ENCODE measurements at regions not wholly inside any gene's neighbourhood (a gene's known extent, or its start where the extent isn't known, plus 50 kb on each side); places are given as distances from the start of the nearest gene placed in this dataset.

GRCh38 chr6:165875946-165876345 is 212.9 kb upstream of the PDE10A start:
- intact Hi-C loops (cut with DNase I) = no loop called here
- no peak for DNase-seq
- ATAC-seq = no peak

GRCh38 chr6:165873976-165874375 is 210.9 kb upstream of the PDE10A start:
- DNase-seq = no peak
- intact Hi-C loops (cut with DNase I) = no loop called here

GRCh38 chr6:165872811-165873210 is 209.8 kb upstream of the PDE10A start:
- no peak for DNase-seq
- intact Hi-C loops (cut with DNase I) = no loop called here
- no peak for ATAC-seq

More at GRCh38 chr6:165873976-165874375, 210.9 kb upstream of the PDE10A start:
- no peak for ATAC-seq

- ATAC-seq = no peak
- intact Hi-C loops (cut with DNase I) = no loop called here
- DNase-seq = no peak
Measured at GRCh38 chr6:165872311-165872710, 209.3 kb upstream of the PDE10A start.

- DNase-seq = no peak
- intact Hi-C loops (cut with DNase I) = no loop called here
Measured at GRCh38 chr6:165871571-165871970, 208.5 kb upstream of the PDE10A start.

GRCh38 chr6:165869526-165869925 is 206.5 kb upstream of the PDE10A start:
- DNase-seq (no peak), ATAC-seq (no peak)
- intact Hi-C loops (cut with DNase I) = no loop called here

More at GRCh38 chr6:165871571-165871970, 208.5 kb upstream of the PDE10A start:
- ATAC-seq = no peak

- ATAC-seq (no peak), DNase-seq (no peak)
- intact Hi-C loops (cut with DNase I) = no loop called here
Measured at GRCh38 chr6:165864925-165865324, 201.9 kb upstream of the PDE10A start.

GRCh38 chr6:165864218-165864617 is 201.2 kb upstream of the PDE10A start:
- no peak for DNase-seq
- intact Hi-C loops (cut with DNase I) = no loop called here
- no peak for ATAC-seq

GRCh38 chr6:165863801-165864200 is 200.8 kb upstream of the PDE10A start:
- no peak for ATAC-seq
- intact Hi-C loops (cut with DNase I) = no loop called here

GRCh38 chr6:165862813-165863212 is 199.8 kb upstream of the PDE10A start:
- intact Hi-C loops (cut with DNase I) = no loop called here
- DNase-seq = no peak
- ATAC-seq = no peak

More at GRCh38 chr6:165863801-165864200, 200.8 kb upstream of the PDE10A start:
- no peak for DNase-seq

GRCh38 chr6:165861226-165861625 is 198.2 kb upstream of the PDE10A start:
- ATAC-seq (no peak), DNase-seq (no peak)

GRCh38 chr6:165858586-165858985 is 195.5 kb upstream of the PDE10A start:
- no peak for DNase-seq
- intact Hi-C loops (cut with DNase I) = loop anchor here in 1 of 2 donors (10.0 kb wide), 1 partner anchor 134 kb away; no protein-coding TSS in a partner anchor
- no peak for ATAC-seq

More at GRCh38 chr6:165861226-165861625, 198.2 kb upstream of the PDE10A start:
- intact Hi-C loops (cut with DNase I) = no loop called here

- no peak for ATAC-seq
- intact Hi-C loops (cut with DNase I) = loop anchor here in 1 of 2 donors (10.0 kb wide), 1 partner anchor 131 kb away; no protein-coding TSS in a partner anchor
Measured at GRCh38 chr6:165855856-165856255, 192.8 kb upstream of the PDE10A start.

GRCh38 chr6:165854863-165855593 is 192.0 kb upstream of the PDE10A start:
- DNase-seq = no peak
- intact Hi-C loops (cut with DNase I) = loop anchor here in 1 of 2 donors (5.0 to 10.0 kb wide), 2 partner anchors 130 to 413 kb away; no protein-coding TSS in a partner anchor
- ATAC-seq = no peak

More at GRCh38 chr6:165855856-165856255, 192.8 kb upstream of the PDE10A start:
- no peak for DNase-seq

GRCh38 chr6:165854061-165854862 is 191.2 kb upstream of the PDE10A start:
- DNase-seq (no peak), ATAC-seq (no peak)
- intact Hi-C loops (cut with DNase I) = loop anchor here in 1 of 2 donors (5.0 to 10.0 kb wide), 2 partner anchors 129 to 412 kb away; no protein-coding TSS in a partner anchor

GRCh38 chr6:165852676-165853075 is 189.6 kb upstream of the PDE10A start:
- DNase-seq (no peak), ATAC-seq (no peak)
- intact Hi-C loops (cut with DNase I) = loop anchor here in 1 of 2 donors (5.0 to 10.0 kb wide), 2 partner anchors 128 to 410 kb away; no protein-coding TSS in a partner anchor

GRCh38 chr6:165850434-165851019 is 187.5 kb upstream of the PDE10A start:
- peak; percentile 73 for DNase-seq

GRCh38 chr6:165849534-165850430 is 186.7 kb upstream of the PDE10A start:
- DNase-seq (no peak), ATAC-seq (peak; percentile 23 to 54)
- intact Hi-C loops (cut with DNase I) = loop anchor here (1.0 to 10.0 kb wide), 4 partner anchors 120 to 409 kb away; no protein-coding TSS in a partner anchor

More at GRCh38 chr6:165850434-165851019, 187.5 kb upstream of the PDE10A start:
- intact Hi-C loops (cut with DNase I) = loop anchor here (1.0 to 10.0 kb wide), 4 partner anchors 121 to 410 kb away; no protein-coding TSS in a partner anchor
- ATAC-seq = peak; percentile 70 to 71

All from left cardiac atrium (tissue), 4 donors.